Mucosa of descending colon (tissue), 3 donors: ENCODE measurements at regions not wholly inside any gene's neighbourhood (a gene's known extent, or its start where the extent isn't known, plus 50 kb on each side); places are given as distances from the start of the nearest gene placed in this dataset.
"Not testable (repeated sequence)": the region's sequence is repeated elsewhere in the genome, so short reads cannot be mapped to it uniquely, and the experiment has no call there.

Experiments
- ATAC-seq: fragments of 200-7000 bp; cut with Tn5 transposase; one replicate; pipeline ENCODE4 v1.9.1; 2020; ENCODE audit warnings: mild to moderate bottlenecking, moderate library complexity
- DNase-seq, 3 donors: peaks; one replicate each; pipeline ENCODE4 v3.0.0-alpha.2; 2020
- H3K36me3 ChIP-seq: fragments of 200-600 bp; one replicate; pipeline ENCODE4 v1.8.0; 2021; ENCODE audit warnings: low read depth, mild to moderate bottlenecking
- H3K4me1 ChIP-seq: fragments of 200-600 bp; one replicate; pipeline ENCODE4 v1.8.0; 2021; ENCODE audit warnings: low read depth, mild to moderate bottlenecking
- H3K4me3 ChIP-seq: fragments of 200-600 bp; one replicate; pipeline ENCODE4 v1.8.0; 2021; ENCODE audit warnings: mild to moderate bottlenecking
- H3K9me3 ChIP-seq: fragments of 200-600 bp; one replicate; pipeline ENCODE4 v1.8.0; 2021; ENCODE audit warnings: mild to moderate bottlenecking
- intact Hi-C, 2 donors: fragments of 100-400 bp; cut with DNase I in 1 of 2; cut with micrococcal nuclease in 1 of 2; formaldehyde crosslinking; loops; one replicate each; pipeline versions ENCODE4 v1.11.0 to v1.11.1; 2022; cut with DNase I, micrococcal nuclease
- TF ChIP-seq, protein P1 (sequence below): fragments of 200-600 bp; IDR thresholded peaks from one replicate; pipeline ENCODE4 v1.8.0; 2022; ENCODE audit warnings: antibody characterized with exemption, mild to moderate bottlenecking
- donor health status: DM: no; HTN: no; CAD: no; lungs with moderate emphysema.
- donor health status: DM: no; HTN: no; CAD: no.
- donor health status: DM: no; HTN: yes; CAD: no.

DNA sequence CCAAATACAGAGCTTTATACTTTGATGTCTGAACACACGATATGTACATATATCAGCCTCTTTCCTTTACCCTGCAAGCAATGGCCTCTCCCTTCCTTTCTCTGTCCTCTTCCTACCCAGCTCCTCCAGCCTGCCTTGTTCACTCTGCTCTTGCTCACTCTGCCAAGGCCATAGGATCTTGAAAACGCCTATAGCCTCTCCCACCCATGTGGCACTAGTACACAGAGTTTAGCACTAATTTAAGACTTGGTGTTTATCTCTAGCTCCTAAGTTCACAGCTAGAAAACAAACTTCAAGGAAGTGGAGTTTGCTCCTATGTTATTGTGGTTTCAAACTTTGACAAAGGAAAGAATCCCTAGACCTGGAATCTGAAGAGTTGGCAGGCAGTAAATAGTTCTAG is 225.0 kb upstream of the RUNX1 start:
- Histone ChIP-seq H3K36me3 (no peaks in the 10 kb centered on the region), H3K9me3 (no peaks in the 10 kb centered on the region), H3K4me3 (no peak overlapping the region), H3K4me1 (peaks cover 4% of the 10 kb centered on the region)
- intact Hi-C loops, result no loop called here
- TF ChIP-seq, protein P1, sequence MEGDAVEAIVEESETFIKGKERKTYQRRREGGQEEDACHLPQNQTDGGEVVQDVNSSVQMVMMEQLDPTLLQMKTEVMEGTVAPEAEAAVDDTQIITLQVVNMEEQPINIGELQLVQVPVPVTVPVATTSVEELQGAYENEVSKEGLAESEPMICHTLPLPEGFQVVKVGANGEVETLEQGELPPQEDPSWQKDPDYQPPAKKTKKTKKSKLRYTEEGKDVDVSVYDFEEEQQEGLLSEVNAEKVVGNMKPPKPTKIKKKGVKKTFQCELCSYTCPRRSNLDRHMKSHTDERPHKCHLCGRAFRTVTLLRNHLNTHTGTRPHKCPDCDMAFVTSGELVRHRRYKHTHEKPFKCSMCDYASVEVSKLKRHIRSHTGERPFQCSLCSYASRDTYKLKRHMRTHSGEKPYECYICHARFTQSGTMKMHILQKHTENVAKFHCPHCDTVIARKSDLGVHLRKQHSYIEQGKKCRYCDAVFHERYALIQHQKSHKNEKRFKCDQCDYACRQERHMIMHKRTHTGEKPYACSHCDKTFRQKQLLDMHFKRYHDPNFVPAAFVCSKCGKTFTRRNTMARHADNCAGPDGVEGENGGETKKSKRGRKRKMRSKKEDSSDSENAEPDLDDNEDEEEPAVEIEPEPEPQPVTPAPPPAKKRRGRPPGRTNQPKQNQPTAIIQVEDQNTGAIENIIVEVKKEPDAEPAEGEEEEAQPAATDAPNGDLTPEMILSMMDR, result no peak
- ATAC-seq (peak; percentile 76), DNase-seq (no peak)

DNA sequence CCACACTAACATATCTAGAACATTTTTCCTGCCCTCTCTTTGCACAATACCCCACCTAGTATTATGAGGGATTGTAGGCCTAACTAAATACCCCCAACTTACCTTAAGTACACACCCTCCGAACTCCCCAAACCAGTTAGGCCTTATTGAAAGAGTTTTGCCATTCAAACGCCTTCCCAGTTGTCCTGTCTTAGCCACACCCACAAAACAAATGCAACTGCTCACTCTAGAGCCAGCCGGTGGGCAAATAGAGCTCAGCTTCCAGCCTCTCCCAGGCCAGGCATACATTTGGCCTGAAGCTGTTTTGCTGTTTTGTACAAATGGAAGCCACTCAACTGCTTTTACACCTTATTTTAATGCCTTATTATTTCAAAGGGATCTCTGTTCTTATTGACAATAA is 224.2 kb upstream of the RUNX1 start:
- intact Hi-C loops, result no loop called here
- Histone ChIP-seq H3K36me3 (no peaks in the 10 kb centered on the region), H3K4me1 (peaks cover 4% of the 10 kb centered on the region), H3K9me3 (no peaks in the 10 kb centered on the region), H3K4me3 (no peak overlapping the region)
- TF ChIP-seq, protein P1, result no peak
- ATAC-seq, result peak; percentile 93
- DNase-seq, result peak in 2 of 3 donors; percentile 46 to 77

DNA sequence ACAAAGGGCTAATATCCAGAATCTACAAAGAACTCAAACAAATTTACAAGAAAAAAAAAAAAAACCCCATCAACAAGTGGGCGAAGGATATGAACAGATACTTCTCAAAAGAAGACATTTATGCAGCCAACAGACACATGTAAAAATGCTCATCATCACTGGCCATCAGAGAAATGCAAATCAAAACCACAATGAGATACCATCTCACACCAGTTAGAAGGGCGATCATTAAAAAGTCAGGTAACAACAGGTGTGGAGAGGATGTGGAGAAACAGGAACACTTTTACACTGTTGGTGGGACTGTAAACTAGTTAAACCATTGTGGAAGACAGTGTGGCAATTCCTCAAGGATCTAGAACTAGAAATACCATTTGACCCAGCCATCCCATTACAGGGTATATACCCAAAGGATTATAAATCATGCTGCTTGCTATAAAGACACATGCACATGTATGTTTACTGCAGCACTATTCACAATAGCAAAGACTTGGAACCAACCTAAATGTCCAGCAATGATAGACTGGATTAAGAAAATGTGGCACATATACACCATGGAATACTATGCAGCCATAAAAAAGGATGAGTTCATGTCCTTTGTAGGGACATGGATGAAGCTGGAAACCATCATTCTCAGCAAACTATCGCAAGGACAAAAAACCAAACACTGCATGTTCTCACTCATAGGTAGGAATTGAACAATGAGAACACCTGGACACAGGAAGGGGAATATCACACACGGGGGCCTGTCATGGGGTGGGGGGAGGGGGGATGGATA is 222.4 kb upstream of the RUNX1 start:
- H3K36me3 ChIP-seq, ATAC-seq, H3K4me1 ChIP-seq, DNase-seq, intact Hi-C loops, H3K9me3 ChIP-seq, H3K4me3 ChIP-seq: not testable (repeated sequence)

DNA sequence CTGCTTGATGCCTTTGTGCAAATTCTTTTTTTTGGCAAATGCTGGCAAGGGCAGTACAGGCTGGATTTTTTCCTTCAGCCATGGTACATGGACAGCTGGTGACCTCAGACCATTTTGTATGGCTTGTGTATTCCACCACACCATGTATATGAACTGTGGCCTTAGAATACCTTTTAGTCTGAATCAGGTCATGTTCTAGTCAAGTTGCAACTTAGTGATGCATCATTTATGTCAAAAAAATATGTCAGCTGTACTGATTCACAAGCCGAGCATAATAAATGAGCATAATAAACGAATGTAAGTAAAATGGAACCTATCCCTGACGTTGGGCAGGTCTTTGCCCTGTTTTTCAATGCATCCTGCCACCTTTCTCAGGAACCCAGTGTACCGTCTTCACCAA is 219.7 kb upstream of the RUNX1 start:
- TF ChIP-seq, protein P1, result no peak
- Histone ChIP-seq H3K4me3 (no peak overlapping the region), H3K9me3 (no peaks in the 10 kb centered on the region), H3K4me1 (no peaks in the 10 kb centered on the region), H3K36me3 (no peaks in the 10 kb centered on the region)
- no peak for DNase-seq
- intact Hi-C loops, result no loop called here
- ATAC-seq, result no peak

DNA sequence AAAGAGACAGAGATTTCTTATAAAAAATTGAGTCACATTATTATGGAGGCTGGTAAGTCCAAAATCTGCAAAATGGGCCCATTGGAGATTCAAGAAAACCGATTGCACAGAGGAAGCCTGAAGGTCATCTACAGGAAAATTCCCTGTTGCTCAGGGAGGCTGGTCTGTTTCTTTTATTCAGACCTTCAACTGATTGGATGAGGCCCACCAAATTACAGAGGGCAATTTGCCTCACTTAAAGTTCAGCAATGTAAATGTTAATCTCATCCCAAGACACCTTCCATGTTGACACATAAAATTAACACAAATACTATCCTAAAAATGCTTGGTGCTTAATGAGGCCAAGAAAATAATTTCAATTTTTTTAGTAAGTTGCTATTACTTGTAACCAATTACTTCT is 219.2 kb upstream of the RUNX1 start:
- ATAC-seq (no peak), DNase-seq (no peak)
- intact Hi-C loops, result no loop called here
- Histone ChIP-seq H3K36me3 (no peaks in the 10 kb centered on the region), H3K4me1 (no peaks in the 10 kb centered on the region), H3K4me3 (no peak overlapping the region), H3K9me3 (no peaks in the 10 kb centered on the region)
- TF ChIP-seq, protein P1, result no peak

DNA sequence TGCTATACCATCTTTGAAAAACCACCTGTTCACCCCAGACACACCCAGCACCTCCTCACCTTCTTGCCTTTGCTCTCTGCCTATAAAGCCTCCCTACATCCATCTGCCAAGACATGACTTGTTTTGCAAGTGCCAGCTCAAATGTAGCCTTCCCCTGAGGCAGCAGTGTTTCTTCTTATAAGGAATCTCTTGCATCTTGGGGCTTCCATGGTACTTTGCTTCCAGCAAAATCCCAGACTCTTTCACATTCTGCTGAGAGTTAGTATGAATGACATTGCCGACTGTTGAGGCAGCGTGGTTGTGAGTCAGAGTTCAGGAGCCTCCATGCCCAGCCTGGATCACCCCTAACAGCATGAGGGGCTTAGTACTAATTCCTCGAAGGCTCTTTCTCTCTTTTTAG is 217.4 kb upstream of the RUNX1 start:
- ATAC-seq (no peak), DNase-seq (no peak)
- TF ChIP-seq, protein P1, result no peak
- intact Hi-C loops, result no loop called here
- no peaks in the 10 kb centered on the region for H3K36me3 ChIP-seq
- H3K4me1 ChIP-seq, result no peaks in the 10 kb centered on the region
- H3K4me3 ChIP-seq, result no peak overlapping the region
- H3K9me3 ChIP-seq, result no peaks in the 10 kb centered on the region
